Thyroid gland (tissue), 4 donors: ENCODE measurements at regions not wholly inside any gene's neighbourhood (a gene's known extent, or its start where the extent isn't known, plus 50 kb on each side); places are given as distances from the start of the nearest gene placed in this dataset.

ENCODE experiments used
- CTCF ChIP-seq, 6 experiments: fragments of 200-600 bp in 3 of 6; fragments of 450-650 bp in 3 of 6; sonication (generic) in 3 of 6; IDR thresholded peaks; one replicate each; pipeline ENCODE4 v1.5.1; 2016 to 2019; ENCODE audit warnings: antibody characterized with exemption in 6 of 6, mild to moderate bottlenecking in 2 of 6, inconsistent platforms in 1 of 6, moderate library complexity in 1 of 6
- POLR2A ChIP-seq, 2 donors: fragments of 450-650 bp; IDR thresholded peaks; one replicate each; pipeline ENCODE4 v1.6.1; 2017; ENCODE audit warnings: antibody characterized with exemption in 2 of 2, mild to moderate bottlenecking in 2 of 2, moderate library complexity in 1 of 2

GRCh38 chr12:86659985-86660384 is 403.8 kb upstream of the MGAT4C start:
- TF ChIP-seq CTCF (IDR thresholded peaks at IDR 0.05), result no peak
- no peak for TF ChIP-seq POLR2A (IDR thresholded peaks at IDR 0.05)
